ENCODE measurements at regions not wholly inside any gene's neighbourhood (a gene's known extent, or its start where the extent isn't known, plus 50 kb on each side); places are given as distances from the start of the nearest gene placed in this dataset.

DNA sequence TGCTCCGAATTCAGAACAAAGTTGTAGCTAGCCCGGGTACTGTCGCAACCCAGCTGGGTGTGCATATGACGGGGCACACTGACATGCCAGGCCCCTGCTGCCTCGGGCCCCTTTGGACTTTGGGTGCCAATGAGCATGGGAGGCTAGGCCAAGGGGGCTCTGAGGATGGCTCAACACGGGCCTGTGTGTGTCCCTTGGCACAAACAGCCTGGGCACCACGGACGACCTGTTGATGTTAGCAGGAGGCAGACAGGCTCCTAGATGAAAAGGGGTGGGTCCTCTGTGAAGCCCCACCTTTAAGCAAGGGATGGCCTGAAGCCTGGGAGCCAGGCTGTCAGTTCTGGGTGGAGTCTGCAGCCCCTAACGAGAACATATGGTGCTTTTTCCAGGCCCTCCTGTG, 1688.2 kb downstream of the EFNA5 start:
- TF ChIP-seq CTCF (conservative IDR thresholded peaks at IDR 0.05; ENCODE audit: low read length) = no peak
- TF ChIP-seq EZH2phosphoT487 (IDR thresholded peaks at IDR 0.05; ENCODE audit: borderline replicate concordance, low read depth, low read length) = no peak
